GM19351 (cell line): ENCODE measurements at regions not wholly inside any gene's neighbourhood (a gene's known extent, or its start where the extent isn't known, plus 50 kb on each side); places are given as distances from the start of the nearest gene placed in this dataset.

ENCODE experiments used
- ATAC-seq: cut with Tn5 transposase; IDR thresholded peaks from one replicate; pipeline ENCODE4 v1.9.1; 2021; ENCODE audit warnings: mild to moderate bottlenecking, moderate library complexity; ENCODE audit not compliant: unreplicated experiment

DNA sequence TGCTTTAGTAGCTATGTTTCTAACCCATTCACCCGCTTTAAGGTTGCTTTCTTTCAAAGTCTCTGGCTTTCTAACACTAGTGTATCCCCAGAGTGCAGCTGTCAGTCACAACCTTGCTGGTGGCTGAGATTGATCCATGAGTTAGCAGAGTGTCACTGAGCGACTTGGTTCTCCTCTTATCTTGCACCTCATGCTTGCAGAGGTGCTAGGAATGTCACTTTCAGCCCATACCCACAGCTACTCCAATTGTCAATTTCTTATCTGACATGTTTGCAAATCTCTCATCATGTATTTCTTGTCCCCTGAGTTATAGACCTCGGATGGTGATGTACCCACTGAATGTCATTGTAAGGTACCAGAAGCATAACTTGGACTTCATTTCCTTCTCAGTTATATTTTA lies 1110.2 kb downstream of the GALC start:
- ATAC-seq, result no peak

DNA sequence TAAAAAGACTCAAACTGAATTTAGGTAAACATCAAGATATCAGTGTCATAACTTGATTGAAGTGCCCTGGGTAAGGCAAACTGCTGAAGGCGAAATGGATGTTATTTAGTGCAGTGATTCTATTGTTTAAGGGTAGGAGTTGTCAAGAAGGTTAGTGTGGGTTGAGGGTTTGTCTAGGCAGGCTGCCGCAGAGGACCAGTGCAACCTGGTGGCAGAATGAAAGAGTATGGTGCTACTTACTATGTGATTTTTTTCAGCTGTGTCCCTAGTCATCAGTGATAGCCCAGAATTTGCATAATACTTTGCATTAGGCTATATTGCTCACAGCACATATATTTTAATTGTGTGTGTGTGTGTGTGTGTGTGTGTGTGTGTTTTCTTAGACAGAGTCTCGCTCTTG lies 1127.0 kb downstream of the GALC start:
- ATAC-seq, result no peak

DNA sequence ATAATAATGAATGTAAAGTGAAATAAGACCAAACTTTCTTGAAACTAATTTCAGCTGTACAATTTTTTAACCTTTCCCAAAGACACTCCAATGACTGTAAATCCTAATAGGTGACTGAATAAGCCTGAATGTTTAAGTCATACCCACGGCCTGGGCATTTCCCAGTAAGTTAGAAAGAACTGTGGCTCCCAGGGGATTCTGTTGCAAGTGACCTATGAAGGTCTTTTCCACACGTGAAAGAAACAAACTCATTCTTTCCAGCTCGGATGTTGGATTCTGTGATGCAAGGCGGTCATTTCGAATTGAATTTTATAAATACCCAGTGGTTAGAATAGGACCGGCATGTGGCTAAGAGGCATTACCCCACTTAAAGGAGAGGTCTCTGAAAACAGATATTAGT lies 1134.4 kb downstream of the GALC start:
- no peak for ATAC-seq

DNA sequence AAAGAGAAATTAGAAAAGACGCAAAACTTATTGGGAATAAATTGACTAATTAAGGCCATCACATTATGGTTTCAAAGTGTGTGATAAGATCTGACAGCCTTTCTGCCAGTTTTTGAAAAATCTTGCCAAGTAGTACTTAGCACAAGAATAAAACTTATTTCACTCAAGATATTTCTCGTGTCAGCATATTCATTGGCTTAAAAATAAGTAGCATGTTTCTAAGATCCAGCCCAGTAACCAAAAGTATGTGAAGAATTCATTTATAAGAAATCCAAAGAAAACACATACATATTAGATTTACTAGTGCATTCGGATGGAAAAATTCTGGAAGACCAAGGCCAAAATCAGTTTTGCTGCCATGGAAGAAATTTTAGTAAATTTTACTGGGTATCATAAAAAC lies 1135.0 kb downstream of the GALC start:
- no peak for ATAC-seq

DNA sequence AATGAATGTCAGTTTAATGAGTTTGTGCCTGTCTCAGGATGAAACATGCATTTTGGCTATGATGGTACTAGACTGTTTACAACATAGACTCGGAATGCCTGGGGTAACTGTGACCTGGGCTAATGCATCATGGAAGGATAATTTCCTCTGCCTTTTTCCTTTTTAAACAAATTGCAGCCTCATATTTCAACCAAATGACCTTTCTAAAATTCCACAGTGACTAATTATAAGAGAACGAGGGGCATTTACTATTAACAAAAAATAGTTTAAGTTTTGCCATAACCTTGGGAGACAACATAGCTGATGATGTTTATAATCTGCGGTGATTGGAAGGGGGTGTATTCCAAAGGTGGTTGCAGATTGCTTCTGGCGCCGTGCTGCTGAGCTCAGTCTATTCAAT lies 1140.5 kb downstream of the GALC start:
- no peak for ATAC-seq

DNA sequence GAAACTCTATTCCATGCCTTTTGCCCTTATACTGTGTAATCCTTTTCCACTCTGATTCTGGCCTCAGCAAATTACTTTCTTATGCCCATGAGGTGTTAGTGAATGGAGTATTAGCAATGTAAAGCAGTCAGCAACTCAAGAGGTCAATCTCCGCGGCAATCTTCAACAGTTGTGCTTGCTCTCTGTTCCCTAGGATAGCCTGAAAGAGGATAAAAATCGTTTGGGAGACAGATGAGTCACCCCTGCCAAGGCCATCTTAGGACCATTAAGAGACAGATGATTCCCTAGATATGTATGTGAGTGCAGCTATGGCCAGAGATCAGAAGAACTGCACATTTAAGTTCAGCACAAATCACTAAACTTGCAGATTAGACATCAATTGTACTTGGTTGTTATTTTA lies 1145.8 kb downstream of the GALC start:
- ATAC-seq, result no peak

DNA sequence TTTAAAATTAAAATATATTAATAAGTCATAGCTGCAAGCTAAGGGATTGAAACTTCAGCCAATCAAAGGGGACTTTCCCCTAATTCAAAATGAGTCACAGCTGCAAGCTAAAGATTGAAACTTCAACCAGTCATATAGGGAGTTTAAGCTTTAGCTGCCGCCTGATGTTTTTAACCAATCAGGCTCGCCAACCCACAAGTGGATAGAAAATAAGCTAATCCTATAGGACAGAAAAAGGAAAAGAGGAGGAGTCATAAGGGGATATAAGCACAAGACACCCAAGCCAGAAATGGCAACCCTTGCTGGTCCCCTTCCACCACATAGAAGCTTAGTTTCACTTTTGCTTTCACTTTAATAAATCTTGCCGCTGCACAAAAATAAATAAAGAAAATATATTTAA lies 1154.6 kb downstream of the GALC start:
- ATAC-seq, result peak; percentile 58

DNA sequence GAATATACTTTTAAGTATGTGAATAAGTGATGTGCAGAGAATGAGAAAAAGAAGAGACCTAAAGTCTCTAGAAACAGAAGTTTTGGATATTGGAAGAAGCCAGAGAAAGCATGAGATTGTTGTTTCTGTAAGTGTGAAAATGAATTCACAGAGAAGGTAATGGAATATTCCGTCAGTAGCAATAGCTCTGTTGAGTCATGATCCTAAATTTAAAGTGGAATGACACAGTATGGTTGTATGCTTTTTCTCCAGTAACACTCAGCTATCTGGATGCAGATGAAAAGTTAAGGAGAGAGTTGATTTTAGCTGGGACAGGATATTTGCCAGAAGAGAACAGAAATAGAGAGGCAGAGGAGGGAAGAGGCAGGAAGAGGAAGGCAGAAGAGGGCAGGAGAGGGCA lies 1166.3 kb downstream of the GALC start:
- no peak for ATAC-seq

DNA sequence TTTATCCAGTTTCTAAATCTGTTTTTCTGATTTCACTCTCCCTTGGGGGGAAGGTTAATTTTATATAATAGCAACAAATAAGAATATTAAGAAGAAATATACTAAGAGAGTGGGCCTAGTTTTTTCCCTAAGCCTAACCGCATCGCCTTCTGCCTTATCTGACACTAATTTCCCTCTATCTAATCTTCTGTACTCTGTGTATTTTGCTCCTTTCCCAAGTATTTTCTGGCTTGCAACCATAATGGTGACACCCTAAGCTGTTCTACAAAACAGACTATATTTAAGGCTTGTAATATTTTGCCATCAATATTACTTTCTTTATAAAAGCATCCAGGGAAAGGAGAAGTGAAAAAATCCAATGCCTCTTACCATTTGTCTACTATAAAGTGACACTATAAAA lies 1168.8 kb downstream of the GALC start:
- ATAC-seq, result no peak

DNA sequence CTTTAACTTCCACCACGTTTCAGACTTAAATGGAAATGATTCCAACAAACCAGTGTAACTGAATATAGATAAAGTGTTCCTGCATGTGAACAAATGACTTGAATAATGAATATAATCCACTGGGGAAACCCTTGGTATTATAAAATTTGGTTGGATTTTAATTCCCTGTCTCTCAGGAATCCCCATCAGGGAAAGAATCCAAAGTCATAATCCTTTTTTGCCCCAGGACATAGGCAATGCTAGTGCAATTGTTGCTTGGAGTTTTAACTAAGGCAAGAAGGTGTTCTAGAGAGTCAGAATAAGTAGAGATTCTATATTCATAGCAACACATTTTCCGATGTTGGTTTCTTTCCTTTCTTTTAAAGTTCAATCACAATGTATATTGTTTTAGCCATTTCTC lies 1169.4 kb downstream of the GALC start:
- ATAC-seq, result no peak

DNA sequence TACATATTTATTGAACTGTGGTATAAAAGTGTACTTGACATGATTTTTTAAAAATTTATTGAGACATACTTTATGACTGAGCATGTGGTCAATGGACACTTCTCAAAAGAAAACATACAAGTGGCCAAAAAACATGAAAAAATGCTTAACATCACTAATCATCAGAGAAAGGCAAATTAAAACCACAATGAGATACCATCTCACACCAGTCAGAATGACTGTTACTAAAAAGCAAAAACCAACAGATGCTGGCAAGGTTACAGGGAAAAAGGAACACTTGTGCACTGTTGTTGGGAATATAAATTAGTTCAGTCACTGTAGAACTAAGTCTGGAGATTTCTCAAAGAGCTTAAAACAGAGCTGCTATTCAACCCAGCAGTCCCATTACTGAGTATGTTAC lies 1177.6 kb downstream of the GALC start:
- ATAC-seq, result no peak

DNA sequence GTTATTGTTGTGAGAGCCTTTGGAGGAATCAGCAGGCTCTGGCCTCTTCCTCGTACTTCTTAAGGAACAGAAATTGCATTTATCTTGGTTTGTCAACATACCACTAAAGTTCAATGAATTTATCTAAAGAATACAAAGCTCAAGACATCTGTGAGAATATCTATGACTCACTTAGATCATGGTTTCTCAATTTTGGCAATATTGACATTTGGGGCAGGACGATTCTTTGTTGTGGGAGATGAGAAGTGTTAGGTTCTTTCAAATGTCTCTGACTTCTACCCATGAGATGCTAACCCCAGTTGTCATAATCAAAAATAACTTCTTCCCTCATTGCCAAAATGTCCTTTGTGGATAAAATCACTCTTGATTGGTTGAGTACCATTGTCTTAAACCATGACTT lies 1190.3 kb downstream of the GALC start:
- ATAC-seq, result no peak

DNA sequence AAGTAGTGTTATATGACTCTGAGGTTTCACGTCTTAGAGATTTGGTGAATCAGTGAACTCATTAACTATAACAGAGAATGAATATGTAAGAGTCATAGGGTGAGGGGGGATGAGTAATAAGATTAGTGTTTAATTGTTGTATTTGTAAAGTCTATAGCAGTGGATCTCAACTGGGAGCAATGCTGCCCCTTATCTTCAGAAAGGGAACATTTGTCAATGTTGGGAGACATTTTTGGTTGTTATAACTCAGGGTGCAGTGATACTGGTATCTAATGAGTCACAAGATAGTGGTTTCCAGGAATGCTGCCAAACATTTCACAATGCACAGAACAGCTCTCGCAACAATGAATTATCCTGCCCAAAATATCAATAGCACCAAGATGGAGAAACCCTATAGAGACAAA lies 1193.7 kb downstream of the GALC start:
- no peak for ATAC-seq

DNA sequence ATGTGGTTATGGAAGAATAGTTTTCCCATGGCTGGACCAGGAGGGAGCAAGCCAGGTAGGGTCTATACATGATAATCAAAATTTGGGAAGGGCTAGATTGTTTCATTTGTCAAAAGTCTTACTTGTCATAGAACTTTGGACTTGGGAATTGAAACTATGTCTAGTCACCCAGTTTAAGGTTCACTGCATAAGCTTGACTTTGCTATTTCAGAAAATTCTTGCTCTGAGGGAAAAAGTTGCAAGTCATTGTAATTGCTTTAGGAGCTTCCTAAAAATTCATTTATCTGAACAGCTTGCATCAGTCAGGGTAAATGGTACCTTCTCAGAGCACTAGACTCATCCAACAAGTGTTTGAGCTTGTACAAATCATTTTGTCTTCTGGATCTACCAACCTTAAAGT lies 1194.7 kb downstream of the GALC start:
- no peak for ATAC-seq

DNA sequence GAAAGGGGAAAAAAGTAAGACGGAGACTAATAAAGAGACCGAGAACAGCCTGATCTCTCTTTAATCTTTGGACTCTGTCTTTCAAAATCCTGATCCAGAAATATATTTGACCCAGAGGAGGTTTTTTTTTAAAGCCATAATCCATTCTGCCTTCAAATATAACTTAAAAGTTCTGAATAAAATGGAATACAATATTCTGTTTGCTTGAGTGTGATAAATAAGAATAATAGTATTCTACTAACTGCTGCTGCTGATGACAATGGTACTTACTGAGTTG lies 1196.0 kb downstream of the GALC start:
- ATAC-seq, result no peak

DNA sequence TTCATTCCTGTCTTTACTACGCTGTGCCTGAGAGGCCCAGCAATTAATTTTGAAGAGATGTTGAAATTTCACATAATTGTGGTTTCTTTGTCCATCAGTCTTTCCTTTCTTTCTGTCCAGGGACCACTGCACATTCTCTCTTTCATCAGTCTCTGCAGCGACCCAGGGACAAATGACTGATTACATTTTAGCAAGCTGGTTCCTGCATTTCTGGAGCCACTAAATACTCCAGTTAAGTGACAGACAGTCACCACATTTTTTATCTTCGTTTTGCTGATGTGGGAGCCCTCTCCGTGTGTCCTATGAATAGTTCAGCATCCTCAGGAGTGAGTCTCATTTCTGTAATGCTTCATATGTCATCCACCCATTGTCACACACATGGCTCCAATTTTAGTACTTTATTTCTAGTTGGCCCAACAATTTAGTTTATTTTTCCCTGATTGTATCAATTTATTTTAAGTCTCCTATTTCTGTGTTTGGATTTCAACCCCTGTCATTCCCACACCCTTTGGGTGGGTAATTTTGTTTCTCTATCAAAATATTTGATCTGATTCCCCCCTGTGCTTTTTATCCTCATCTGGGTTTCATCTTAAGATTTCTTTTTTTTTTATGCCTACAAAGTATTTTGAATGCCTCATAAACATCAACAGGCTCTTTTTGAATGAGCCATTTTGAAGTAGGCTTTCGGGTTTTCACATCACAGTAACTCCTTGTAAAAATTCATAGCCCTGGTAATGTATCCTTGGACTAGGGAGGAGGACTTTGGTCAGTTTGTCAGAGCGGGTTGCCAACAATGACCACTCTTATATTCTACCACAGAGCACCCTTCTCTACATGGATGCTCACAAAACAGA lies 1196.5 kb downstream of the GALC start:
- ATAC-seq, result no peak

DNA sequence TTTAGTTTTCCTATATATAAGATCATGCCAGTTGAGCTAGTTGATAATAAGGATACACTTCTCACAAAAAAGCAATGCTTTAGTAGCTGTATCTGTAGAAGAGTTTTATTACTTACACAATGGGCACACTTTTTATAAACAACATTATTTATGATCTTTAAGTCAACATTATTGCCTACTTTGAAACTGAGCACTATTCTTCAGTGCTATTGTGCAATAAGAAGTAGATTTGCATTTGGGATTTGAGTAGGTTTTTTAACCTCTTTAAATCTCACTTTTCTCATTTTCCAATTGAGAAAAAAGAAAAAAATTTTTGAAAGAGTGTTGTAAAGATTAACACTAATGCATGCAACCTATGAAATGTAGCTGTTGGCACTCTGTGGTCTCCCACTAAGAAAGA lies 1198.3 kb downstream of the GALC start:
- no peak for ATAC-seq

DNA sequence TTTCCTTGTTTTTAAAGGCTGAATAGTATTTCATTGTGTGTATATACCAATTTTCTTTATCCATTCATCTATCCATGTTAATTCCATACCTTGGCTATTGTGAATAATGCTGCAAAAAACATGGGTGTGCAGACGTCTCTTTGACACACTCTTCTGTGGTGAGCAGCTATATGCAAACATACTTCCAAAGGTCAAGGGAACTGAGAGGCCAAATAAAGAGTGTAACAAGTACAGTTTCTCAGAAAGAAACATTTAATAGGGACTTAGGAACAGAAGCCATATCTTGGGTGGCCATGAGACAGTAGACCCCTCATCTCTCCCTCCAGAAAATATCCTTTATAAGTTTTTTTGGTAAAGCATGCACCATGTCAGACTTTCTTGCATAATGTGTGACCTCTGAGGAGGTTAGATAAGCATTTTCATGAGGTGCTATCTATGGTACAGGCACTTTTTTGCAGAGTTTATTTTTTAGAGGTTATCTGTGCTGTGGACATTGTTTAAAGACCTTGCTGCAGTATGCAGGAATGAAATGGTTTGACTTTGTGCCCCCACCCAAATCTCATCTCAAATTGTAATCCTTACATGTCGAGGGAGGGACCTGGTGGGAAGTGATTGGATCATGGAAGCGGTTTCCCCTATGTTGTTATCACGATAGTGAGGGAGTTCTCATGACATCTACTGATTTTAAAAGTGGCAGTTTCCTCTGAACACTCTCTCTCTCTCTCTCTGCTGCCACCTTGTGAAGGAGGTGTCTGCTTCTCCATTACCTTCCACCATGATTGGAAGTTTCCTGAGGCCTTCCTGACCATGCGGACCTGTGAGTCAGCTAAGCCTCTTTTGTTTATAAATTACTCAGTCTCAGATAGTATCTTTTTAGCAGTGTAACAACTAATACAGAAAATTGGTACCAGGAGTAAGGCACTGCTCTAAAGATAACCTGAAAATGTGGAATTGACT lies 1202.3 kb downstream of the GALC start:
- ATAC-seq, result no peak

DNA sequence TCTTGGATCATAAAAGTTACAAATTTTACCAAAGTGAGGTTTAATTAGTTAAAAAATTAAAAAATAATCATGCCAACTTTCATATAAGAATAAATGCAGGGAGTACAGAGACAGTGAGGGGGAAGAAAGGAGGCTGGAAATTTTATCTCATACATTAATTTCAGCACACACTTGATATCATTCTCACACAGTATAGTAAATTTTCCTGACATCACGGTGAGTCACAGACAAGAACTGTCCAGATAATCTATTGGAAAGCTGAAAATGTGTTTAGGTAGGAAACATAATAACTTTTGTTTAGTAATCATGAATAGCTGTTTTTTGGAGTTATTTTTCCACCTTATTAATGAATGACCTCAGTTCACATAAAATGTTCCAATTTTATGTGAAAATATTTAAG lies 1204.8 kb downstream of the GALC start:
- no peak for ATAC-seq

DNA sequence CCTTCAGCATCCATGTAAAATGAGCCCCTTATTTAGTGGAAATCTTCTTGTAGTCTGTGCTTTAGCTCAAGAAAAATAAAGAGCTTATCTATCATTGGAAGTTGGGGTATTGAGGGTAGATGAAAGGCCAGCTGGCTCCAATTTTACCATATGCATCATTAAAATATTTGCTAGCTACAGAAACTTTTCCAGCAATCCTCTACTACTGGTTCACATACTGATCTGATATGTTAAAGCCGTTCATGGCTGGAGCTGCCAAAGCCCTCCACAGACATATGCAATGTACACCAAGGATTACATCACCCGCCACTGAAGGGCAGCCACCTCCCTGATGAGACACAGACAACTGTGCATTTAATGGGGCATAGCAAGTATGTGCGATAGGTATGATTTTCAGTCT lies 1205.3 kb downstream of the GALC start:
- ATAC-seq, result no peak

DNA sequence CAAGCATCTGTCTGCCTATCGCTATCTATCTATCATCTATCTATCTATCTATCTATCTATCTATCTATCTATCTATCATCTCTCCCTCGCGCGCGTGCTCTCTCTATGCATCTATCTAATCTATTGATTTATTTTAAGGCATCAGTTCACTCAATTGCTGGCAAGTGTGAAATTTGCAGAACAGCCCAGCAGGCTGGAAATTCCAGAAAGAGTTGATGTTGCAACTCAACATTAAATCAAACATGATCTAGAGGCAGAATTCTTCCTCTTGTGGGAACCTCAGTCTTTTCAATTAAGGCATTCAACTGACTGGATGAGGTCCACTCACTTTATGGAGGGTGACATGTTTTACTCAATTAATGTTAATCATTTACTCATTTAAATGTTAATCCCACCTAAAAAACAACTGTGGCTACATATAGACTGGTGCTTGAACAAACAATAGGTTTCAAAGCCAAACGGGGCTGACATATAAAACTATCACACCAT lies 1210.8 kb downstream of the GALC start:
- ATAC-seq, result no peak

DNA sequence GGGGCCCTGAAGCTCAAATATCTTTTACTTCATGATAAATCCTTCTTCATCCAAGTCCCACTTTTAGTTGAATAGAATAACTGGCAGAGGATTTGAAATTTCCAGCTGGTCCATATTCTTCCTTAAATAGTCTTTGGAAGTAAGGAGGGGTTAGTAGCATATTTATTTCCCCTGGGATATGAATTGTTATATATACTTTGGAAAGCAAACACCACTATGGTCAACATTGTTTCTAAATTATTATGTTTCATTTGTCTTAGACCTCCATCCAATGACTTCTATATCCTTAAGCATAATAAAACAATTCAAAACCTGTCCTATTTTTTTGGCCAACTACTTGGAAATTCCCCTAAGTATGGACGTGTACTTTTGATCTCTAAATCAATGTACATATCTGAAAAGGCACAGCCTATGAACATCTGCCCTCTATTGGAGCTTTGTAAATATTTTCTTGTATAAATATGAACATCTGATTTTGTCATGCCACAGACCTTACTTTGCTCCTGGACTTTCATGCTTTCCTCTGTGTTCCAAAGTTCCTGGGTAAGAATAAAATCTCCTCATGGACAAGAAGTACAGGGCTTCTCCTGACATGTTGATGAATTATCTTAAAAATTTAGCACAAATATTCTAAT lies 1212.0 kb downstream of the GALC start:
- no peak for ATAC-seq
